ENCODE measurements at regions not wholly inside any gene's neighbourhood (a gene's known extent, or its start where the extent isn't known, plus 50 kb on each side); places are given as distances from the start of the nearest gene placed in this dataset.

DNA sequence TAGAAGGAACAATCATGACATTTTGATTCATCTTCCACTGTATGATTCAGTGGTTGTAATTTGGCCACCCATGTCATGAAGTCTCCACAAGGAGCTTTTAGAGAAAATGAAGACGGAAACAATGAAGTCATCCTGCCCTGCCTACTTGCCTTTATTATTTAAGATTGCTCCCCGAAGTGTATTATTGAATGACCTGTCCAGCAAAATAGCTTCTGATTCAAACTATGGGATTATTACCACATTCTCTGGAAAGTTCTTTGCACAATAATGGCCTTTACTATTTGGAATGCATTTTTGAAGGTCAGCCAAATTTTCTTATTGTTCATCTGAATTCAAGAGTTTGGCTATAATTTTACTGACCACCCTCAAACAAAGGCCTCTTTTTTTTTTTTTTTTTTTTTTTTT lies 77.8 kb upstream of the RFC3 start:
- no peak for DNase-seq (ENCODE audit: low spot score)
- ChIA-PET POLR2A (ENCODE audit: low non-redundant PET) (no interaction called here), CTCF (no interaction called here)
- no TSS peak for BruUV-seq (replicated peaks)
- H3K9me3 ChIP-seq (ENCODE audit: low read depth, low read length, poor library complexity, severe bottlenecking), result no peaks in the 10 kb centered on the region
- no peaks in the 10 kb centered on the region for H3K36me3 ChIP-seq (ENCODE audit: insufficient read depth, low read length, poor library complexity, severe bottlenecking)
- no peak for TF ChIP-seq EZH2 (IDR thresholded peaks at IDR 0.05; ENCODE audit: borderline replicate concordance, low read depth, low read length, poor library complexity, severe bottlenecking)
- TF ChIP-seq, protein P1, sequence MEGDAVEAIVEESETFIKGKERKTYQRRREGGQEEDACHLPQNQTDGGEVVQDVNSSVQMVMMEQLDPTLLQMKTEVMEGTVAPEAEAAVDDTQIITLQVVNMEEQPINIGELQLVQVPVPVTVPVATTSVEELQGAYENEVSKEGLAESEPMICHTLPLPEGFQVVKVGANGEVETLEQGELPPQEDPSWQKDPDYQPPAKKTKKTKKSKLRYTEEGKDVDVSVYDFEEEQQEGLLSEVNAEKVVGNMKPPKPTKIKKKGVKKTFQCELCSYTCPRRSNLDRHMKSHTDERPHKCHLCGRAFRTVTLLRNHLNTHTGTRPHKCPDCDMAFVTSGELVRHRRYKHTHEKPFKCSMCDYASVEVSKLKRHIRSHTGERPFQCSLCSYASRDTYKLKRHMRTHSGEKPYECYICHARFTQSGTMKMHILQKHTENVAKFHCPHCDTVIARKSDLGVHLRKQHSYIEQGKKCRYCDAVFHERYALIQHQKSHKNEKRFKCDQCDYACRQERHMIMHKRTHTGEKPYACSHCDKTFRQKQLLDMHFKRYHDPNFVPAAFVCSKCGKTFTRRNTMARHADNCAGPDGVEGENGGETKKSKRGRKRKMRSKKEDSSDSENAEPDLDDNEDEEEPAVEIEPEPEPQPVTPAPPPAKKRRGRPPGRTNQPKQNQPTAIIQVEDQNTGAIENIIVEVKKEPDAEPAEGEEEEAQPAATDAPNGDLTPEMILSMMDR (conservative IDR thresholded peaks at IDR 0.05; ENCODE audit: low read depth, low read length), result no peak
- intact Hi-C loops (cut with micrococcal nuclease; ENCODE audit: unreplicated experiment), result no loop called here
- H3K27me3 ChIP-seq (replicated peaks; ENCODE audit: insufficient read depth, low read depth, low read length, poor library complexity), result no peaks in the 10 kb centered on the region
- H3K4me1 ChIP-seq (ENCODE audit: insufficient read depth, low read length, poor library complexity, severe bottlenecking), result peaks cover 2% of the 10 kb centered on the region
- H3K27ac ChIP-seq (ENCODE audit: low read depth, low read length, poor library complexity, severe bottlenecking), result no peak overlapping the region
- no peak overlapping the region for H3K4me3 ChIP-seq (ENCODE audit: low read depth, low read length, poor library complexity, severe bottlenecking)

DNA sequence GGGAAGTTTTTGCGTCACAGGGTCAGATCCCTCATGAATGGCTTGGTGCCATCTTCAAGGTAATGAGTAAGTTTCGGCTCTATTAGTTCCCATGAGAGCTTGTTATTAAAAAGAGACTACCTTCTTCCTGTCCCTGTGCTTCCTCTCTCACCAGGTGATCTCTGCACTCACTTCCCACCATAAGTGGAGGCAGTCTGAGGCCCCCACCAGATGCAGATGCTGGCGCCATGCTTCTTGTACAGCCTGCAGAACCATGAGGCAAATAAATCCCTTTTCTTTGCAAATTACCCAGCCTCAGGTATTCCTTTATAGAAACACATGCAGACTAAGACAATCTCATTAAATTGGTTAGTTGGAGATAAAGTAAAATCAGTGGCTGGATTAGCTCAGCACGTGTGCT lies 75.6 kb upstream of the RFC3 start:
- ChIA-PET CTCF (no interaction called here), POLR2A (ENCODE audit: low non-redundant PET) (no interaction called here)
- Histone ChIP-seq H3K9me3 (ENCODE audit: low read depth, low read length, poor library complexity, severe bottlenecking) (no peaks in the 10 kb centered on the region), H3K36me3 (ENCODE audit: insufficient read depth, low read length, poor library complexity, severe bottlenecking) (no peaks in the 10 kb centered on the region), H3K27ac (ENCODE audit: low read depth, low read length, poor library complexity, severe bottlenecking) (no peak overlapping the region), H3K4me1 (ENCODE audit: insufficient read depth, low read length, poor library complexity, severe bottlenecking) (peaks cover 5% of the 10 kb centered on the region), H3K4me3 (ENCODE audit: low read depth, low read length, poor library complexity, severe bottlenecking) (no peak overlapping the region), H3K27me3 (replicated peaks; ENCODE audit: insufficient read depth, low read depth, low read length, poor library complexity) (no peaks in the 10 kb centered on the region)
- intact Hi-C loops (cut with micrococcal nuclease; ENCODE audit: unreplicated experiment), result no loop called here
- no TSS peak for BruUV-seq (replicated peaks)
- DNase-seq (ENCODE audit: low spot score), result no peak
- no peak for TF ChIP-seq EZH2 (IDR thresholded peaks at IDR 0.05; ENCODE audit: borderline replicate concordance, low read depth, low read length, poor library complexity, severe bottlenecking)
- TF ChIP-seq, protein P1 (conservative IDR thresholded peaks at IDR 0.05; ENCODE audit: low read depth, low read length), result no peak

DNA sequence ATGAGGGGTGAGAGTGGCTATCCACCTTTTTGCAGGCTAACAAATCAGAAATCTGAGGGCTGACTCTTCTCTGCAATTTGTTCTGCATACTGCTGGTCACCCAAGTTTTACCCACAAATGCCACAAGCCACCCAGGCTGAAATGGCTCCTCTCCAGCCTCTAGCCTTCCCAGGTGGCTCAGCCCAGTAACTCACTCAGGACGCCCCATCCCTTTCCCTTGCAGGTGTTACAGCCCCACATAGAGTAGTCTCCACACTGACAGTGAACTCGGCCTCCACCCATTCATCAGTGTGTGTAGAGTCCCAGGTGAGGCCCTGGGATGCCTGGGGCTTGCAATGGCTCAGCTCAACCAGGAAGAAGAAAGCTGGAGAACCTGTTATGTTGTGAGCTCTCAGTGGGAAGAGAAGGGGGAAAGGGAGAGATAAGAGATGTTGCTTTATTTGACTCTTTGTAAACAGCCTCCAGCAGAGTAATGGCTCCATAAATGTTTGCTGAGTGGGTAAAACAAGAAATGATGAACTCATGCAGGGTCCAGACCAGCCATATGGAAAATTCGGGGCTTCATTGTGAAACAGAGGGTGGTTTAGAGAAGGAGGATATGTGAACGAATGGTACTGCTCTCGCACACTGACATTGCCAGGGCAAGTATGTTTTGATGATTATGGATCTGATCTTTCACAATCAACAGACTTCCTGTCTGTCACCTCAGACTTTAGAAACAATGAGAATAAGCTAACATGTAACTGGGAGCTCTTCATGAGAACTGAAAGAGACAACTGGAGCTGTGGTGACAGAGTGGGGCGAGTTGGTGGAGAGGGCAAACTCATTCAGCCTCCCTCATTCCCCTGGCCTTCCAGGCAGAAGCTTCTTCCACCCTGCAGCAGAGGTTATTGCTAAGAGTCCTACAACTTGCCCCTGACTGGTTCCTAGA lies 74.2 kb upstream of the RFC3 start:
- no peaks in the 10 kb centered on the region for H3K36me3 ChIP-seq (ENCODE audit: insufficient read depth, low read length, poor library complexity, severe bottlenecking)
- no TSS peak for BruUV-seq (replicated peaks)
- H3K27ac ChIP-seq (ENCODE audit: low read depth, low read length, poor library complexity, severe bottlenecking), result no peak overlapping the region
- no peaks in the 10 kb centered on the region for H3K27me3 ChIP-seq (replicated peaks; ENCODE audit: insufficient read depth, low read depth, low read length, poor library complexity)
- H3K9me3 ChIP-seq (ENCODE audit: low read depth, low read length, poor library complexity, severe bottlenecking), result no peaks in the 10 kb centered on the region
- peaks cover 5% of the 10 kb centered on the region for H3K4me1 ChIP-seq (ENCODE audit: insufficient read depth, low read length, poor library complexity, severe bottlenecking)
- no peak for TF ChIP-seq EZH2 (IDR thresholded peaks at IDR 0.05; ENCODE audit: borderline replicate concordance, low read depth, low read length, poor library complexity, severe bottlenecking)
- TF ChIP-seq, protein P1 (conservative IDR thresholded peaks at IDR 0.05; ENCODE audit: low read depth, low read length), result no peak
- intact Hi-C loops (cut with micrococcal nuclease; ENCODE audit: unreplicated experiment), result no loop called here
- POLR2A ChIA-PET (ENCODE audit: low non-redundant PET), result interaction anchor here (0.6 kb wide), 1 partner anchor 97 kb away, joined by 3 read pairs; no protein-coding TSS in a partner anchor
- no peak for DNase-seq (ENCODE audit: low spot score)
- CTCF ChIA-PET, result no interaction called here
- no peak overlapping the region for H3K4me3 ChIP-seq (ENCODE audit: low read depth, low read length, poor library complexity, severe bottlenecking)
